Smooth muscle cell (in vitro differentiated cells): ENCODE measurements at regions not wholly inside any gene's neighbourhood (a gene's known extent, or its start where the extent isn't known, plus 50 kb on each side); places are given as distances from the start of the nearest gene placed in this dataset.

ENCODE experiments used
- DNase-seq: peaks from one replicate; lab custom pipeline; 2025; ENCODE audit not compliant: unreplicated experiment; lab: John Stamatoyannopoulos, UW
- H2AFZ ChIP-seq: fragments of 200-600 bp; sonication (generic); 2 replicates; pipeline ENCODE4 v1.6.0; 2016; ENCODE audit warnings: antibody characterized with exemption, low read depth, mild to moderate bottlenecking
- H3F3A ChIP-seq: fragments of 200-600 bp; sonication (generic); 2 replicates; pipeline ENCODE4 v1.6.0; 2017; ENCODE audit warnings: antibody characterized with exemption, low read depth
- H3K27ac ChIP-seq: fragments of 200-600 bp; sonication (generic); 2 replicates; pipeline ENCODE4 v1.5.1; 2016; ENCODE audit warnings: low read depth, mild to moderate bottlenecking
- H3K27me3 ChIP-seq: fragments of 200-600 bp; sonication (generic); 2 replicates; pipeline ENCODE4 v1.6.1; 2016; ENCODE audit warnings: low read depth, mild to moderate bottlenecking
- H3K36me3 ChIP-seq: fragments of 200-600 bp; sonication (generic); 2 replicates; pipeline ENCODE4 v1.5.1; 2016; ENCODE audit warnings: low read depth
- H3K4me1 ChIP-seq: fragments of 200-600 bp; sonication (generic); 2 replicates; pipeline ENCODE4 v1.5.1; 2016; ENCODE audit warnings: low read depth
- H3K4me2 ChIP-seq: fragments of 200-600 bp; sonication (generic); 2 replicates; pipeline ENCODE4 v1.6.0; 2016; ENCODE audit warnings: mild to moderate bottlenecking
- H3K4me3 ChIP-seq: fragments of 200-600 bp; sonication (generic); 2 replicates; pipeline ENCODE4 v1.5.1; 2016; ENCODE audit warnings: mild to moderate bottlenecking
- H3K79me2 ChIP-seq: fragments of 200-600 bp; sonication (generic); 2 replicates; pipeline ENCODE4 v1.6.0; 2016; ENCODE audit warnings: low read depth, mild to moderate bottlenecking
- H3K9ac ChIP-seq: fragments of 200-600 bp; sonication (generic); 2 replicates; pipeline ENCODE4 v1.6.0; 2016; ENCODE audit warnings: low read depth
- H3K9me3 ChIP-seq: fragments of 200-600 bp; sonication (generic); replicated peaks from 2 replicates; pipeline ENCODE4 v1.5.1; 2016; ENCODE audit warnings: low read depth
- H4K20me1 ChIP-seq: fragments of 200-600 bp; sonication (generic); 2 replicates; pipeline ENCODE4 v1.6.0; 2016; ENCODE audit warnings: low read depth
- WGBS: methylation state at CpG from one replicate; pipeline ENCODE4 v1.1.7; 2016; ENCODE audit warnings: low lambda C conversion rate; 5-methylcytosine and 5-hydroxymethylcytosine counted together
- TF ChIP-seq, protein P1 (sequence below): fragments of 200-600 bp; sonication (generic); IDR thresholded peaks from 2 replicates; pipeline ENCODE4 v1.5.1; 2017; ENCODE audit warnings: borderline replicate concordance, mild to moderate bottlenecking, antibody characterized with exemption; ENCODE audit not compliant: insufficient read depth, poor library complexity, severe bottlenecking

DNA sequence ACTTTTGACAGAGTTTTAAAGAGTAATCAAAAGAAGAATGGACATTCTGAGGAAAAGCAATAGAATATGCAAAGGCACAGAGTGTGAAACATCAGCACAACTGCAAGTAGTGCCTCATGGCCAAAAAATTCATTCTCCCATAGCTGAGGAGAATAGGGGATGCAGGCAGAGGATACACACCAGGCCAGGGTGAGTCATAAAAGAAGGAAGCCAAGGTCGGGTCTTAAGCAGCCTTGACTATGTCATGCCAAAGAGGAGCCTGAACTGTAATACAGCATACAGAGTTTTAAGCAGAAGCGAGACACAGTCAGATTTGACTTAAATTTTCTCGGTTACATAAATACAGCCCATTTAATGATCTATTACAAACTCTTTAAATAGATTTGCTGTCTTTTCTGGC is 165.0 kb downstream of the LNPK start:
- H3K4me1 ChIP-seq = no peaks in the 10 kb centered on the region
- DNase-seq = no peak
- WGBS = 24% methylated on average over 3 of the region's 3 CpGs
- TF ChIP-seq, protein P1, sequence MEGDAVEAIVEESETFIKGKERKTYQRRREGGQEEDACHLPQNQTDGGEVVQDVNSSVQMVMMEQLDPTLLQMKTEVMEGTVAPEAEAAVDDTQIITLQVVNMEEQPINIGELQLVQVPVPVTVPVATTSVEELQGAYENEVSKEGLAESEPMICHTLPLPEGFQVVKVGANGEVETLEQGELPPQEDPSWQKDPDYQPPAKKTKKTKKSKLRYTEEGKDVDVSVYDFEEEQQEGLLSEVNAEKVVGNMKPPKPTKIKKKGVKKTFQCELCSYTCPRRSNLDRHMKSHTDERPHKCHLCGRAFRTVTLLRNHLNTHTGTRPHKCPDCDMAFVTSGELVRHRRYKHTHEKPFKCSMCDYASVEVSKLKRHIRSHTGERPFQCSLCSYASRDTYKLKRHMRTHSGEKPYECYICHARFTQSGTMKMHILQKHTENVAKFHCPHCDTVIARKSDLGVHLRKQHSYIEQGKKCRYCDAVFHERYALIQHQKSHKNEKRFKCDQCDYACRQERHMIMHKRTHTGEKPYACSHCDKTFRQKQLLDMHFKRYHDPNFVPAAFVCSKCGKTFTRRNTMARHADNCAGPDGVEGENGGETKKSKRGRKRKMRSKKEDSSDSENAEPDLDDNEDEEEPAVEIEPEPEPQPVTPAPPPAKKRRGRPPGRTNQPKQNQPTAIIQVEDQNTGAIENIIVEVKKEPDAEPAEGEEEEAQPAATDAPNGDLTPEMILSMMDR = no peak
- H3K79me2 ChIP-seq = no peaks in the 10 kb centered on the region
- H3K9me3 ChIP-seq = no peaks in the 10 kb centered on the region
- H3K27me3 ChIP-seq = no peaks in the 10 kb centered on the region
- H3K4me2 ChIP-seq = peak overlapping the region; percentile 43
- H3F3A ChIP-seq = peaks cover 7% of the 10 kb centered on the region
- no peak overlapping the region for H3K4me3 ChIP-seq
- no peaks in the 10 kb centered on the region for H3K36me3 ChIP-seq
- no peak overlapping the region for H2AFZ ChIP-seq
- H3K27ac ChIP-seq = peak overlapping the region; percentile 44
- no peaks in the 10 kb centered on the region for H4K20me1 ChIP-seq
- no peak overlapping the region for H3K9ac ChIP-seq

DNA sequence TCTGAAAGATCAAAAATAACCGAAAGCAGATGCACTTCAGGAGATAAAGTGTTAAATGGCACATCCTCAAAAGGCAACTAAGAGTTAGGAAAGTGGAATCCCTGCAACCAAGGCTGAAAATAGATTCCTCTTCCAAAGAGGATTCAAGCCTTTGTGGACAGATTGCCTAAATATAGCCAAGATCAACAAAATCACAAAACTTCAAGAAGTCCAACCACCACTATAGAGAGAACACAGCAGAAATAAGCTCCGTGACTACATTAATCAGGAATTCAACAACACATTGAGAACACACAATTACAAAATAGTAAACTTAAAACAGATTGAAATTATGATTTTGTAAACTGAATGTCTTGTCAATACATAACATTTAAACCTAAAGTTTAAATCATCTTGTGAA is 165.7 kb downstream of the LNPK start:
- TF ChIP-seq, protein P1 = no peak
- Histone ChIP-seq H3K27me3 (no peaks in the 10 kb centered on the region), H3K9ac (no peak overlapping the region), H3K4me3 (no peak overlapping the region), H4K20me1 (no peaks in the 10 kb centered on the region), H3K79me2 (no peaks in the 10 kb centered on the region), H3K27ac (no peak overlapping the region), H3K9me3 (no peaks in the 10 kb centered on the region), H3K36me3 (no peaks in the 10 kb centered on the region), H3K4me1 (no peaks in the 10 kb centered on the region), H2AFZ (no peak overlapping the region), H3K4me2 (no peak overlapping the region), H3F3A (peaks cover 7% of the 10 kb centered on the region)
- 98% methylated on average over 2 of the region's 2 CpGs for WGBS
- no peak for DNase-seq

DNA sequence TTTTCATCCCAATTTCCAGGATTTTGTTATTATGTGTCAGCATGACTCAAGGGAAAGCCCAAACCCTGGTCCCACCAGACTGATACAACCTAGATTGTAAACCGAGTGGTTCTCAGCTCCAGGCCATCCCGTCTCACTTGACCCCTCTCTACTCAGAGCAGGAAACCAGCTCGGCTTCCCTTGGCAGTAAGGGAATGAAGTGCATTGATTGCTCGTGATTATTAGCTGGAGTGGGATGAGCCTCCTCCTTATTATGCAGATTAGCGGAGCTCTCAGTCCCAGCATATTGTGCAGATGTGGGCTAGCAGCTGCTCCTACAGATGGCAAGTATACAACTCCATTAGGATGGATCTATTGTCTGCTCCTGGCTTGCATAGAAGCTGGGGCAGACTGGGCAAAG is 167.6 kb downstream of the LNPK start:
- Histone ChIP-seq H3K36me3 (no peaks in the 10 kb centered on the region), H3K4me1 (no peaks in the 10 kb centered on the region), H3K27ac (no peak overlapping the region), H3K4me3 (no peak overlapping the region), H3K9me3 (no peaks in the 10 kb centered on the region), H4K20me1 (no peaks in the 10 kb centered on the region), H3K4me2 (no peak overlapping the region), H3K9ac (no peak overlapping the region), H3K79me2 (no peaks in the 10 kb centered on the region), H3K27me3 (no peaks in the 10 kb centered on the region), H2AFZ (no peak overlapping the region), H3F3A (peaks cover 7% of the 10 kb centered on the region)
- DNase-seq = no peak
- 48% methylated on average over 5 of the region's 5 CpGs for WGBS
- TF ChIP-seq, protein P1 = no peak

DNA sequence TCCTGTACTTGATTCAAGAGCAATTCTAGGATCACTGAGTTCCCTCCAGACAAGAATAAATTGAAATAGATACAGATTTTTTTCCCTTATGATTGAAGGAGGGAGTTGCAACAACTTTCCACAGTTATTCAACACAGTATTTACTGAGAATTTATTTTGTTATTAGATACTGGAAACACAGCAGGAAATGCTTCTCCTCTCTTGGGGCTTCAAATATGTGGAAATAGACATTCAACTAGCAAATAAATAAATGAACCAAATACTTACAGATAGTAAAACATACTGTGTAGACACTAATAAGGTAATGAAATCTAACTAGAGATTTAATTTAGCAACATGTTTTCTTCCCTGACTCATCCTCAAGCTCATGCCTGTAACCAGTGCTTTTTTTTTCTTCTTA is 169.2 kb downstream of the LNPK start:
- H3K79me2 ChIP-seq = no peaks in the 10 kb centered on the region
- no peak for DNase-seq
- H3K9me3 ChIP-seq = no peaks in the 10 kb centered on the region
- H3K4me2 ChIP-seq = no peak overlapping the region
- H2AFZ ChIP-seq = no peak overlapping the region
- TF ChIP-seq, protein P1 = no peak
- H3K36me3 ChIP-seq = no peaks in the 10 kb centered on the region
- H3F3A ChIP-seq = peaks cover 3% of the 10 kb centered on the region
- H3K9ac ChIP-seq = no peak overlapping the region
- H3K27me3 ChIP-seq = no peaks in the 10 kb centered on the region
- H3K27ac ChIP-seq = no peak overlapping the region
- no peak overlapping the region for H3K4me3 ChIP-seq
- no peaks in the 10 kb centered on the region for H4K20me1 ChIP-seq
- no peaks in the 10 kb centered on the region for H3K4me1 ChIP-seq
